ENCODE measurements at regions not wholly inside any gene's neighbourhood (a gene's known extent, or its start where the extent isn't known, plus 50 kb on each side); places are given as distances from the start of the nearest gene placed in this dataset.

DNA sequence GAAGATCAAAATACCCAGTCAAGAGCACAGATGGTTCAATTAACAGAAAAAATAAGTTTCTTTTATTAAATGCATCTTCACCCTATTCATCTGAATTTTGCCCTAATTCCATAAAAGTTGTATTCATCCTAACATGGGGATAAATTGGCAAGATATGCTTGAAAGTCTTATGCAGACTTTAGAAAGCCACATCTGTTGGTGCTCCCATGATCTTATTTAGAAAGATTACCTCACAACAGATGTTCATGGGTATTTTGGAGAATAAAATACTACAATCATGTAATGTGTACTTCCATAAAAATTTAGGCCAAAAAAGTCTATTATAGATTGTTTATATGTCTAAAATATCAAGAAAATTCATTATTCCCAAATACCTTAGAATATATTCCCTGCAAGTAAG, 510.3 kb downstream of the TECRL start:
- TF ChIP-seq POLR2AphosphoS5 (IDR thresholded peaks at IDR 0.05; ENCODE audit: low read depth, low read length) (no peak), SIN3A (IDR thresholded peaks at IDR 0.05; ENCODE audit: borderline replicate concordance, insufficient read depth, low read depth, low read length) (no peak)
- TF ChIP-seq, protein P1, sequence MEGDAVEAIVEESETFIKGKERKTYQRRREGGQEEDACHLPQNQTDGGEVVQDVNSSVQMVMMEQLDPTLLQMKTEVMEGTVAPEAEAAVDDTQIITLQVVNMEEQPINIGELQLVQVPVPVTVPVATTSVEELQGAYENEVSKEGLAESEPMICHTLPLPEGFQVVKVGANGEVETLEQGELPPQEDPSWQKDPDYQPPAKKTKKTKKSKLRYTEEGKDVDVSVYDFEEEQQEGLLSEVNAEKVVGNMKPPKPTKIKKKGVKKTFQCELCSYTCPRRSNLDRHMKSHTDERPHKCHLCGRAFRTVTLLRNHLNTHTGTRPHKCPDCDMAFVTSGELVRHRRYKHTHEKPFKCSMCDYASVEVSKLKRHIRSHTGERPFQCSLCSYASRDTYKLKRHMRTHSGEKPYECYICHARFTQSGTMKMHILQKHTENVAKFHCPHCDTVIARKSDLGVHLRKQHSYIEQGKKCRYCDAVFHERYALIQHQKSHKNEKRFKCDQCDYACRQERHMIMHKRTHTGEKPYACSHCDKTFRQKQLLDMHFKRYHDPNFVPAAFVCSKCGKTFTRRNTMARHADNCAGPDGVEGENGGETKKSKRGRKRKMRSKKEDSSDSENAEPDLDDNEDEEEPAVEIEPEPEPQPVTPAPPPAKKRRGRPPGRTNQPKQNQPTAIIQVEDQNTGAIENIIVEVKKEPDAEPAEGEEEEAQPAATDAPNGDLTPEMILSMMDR (IDR thresholded peaks at IDR 0.05): no peak
- TF ChIP-seq, protein P2, sequence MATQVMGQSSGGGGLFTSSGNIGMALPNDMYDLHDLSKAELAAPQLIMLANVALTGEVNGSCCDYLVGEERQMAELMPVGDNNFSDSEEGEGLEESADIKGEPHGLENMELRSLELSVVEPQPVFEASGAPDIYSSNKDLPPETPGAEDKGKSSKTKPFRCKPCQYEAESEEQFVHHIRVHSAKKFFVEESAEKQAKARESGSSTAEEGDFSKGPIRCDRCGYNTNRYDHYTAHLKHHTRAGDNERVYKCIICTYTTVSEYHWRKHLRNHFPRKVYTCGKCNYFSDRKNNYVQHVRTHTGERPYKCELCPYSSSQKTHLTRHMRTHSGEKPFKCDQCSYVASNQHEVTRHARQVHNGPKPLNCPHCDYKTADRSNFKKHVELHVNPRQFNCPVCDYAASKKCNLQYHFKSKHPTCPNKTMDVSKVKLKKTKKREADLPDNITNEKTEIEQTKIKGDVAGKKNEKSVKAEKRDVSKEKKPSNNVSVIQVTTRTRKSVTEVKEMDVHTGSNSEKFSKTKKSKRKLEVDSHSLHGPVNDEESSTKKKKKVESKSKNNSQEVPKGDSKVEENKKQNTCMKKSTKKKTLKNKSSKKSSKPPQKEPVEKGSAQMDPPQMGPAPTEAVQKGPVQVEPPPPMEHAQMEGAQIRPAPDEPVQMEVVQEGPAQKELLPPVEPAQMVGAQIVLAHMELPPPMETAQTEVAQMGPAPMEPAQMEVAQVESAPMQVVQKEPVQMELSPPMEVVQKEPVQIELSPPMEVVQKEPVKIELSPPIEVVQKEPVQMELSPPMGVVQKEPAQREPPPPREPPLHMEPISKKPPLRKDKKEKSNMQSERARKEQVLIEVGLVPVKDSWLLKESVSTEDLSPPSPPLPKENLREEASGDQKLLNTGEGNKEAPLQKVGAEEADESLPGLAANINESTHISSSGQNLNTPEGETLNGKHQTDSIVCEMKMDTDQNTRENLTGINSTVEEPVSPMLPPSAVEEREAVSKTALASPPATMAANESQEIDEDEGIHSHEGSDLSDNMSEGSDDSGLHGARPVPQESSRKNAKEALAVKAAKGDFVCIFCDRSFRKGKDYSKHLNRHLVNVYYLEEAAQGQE (IDR thresholded peaks at IDR 0.05; ENCODE audit: insufficient read depth in 1 of 2, low read depth in 2 of 2, low read length in 1 of 2): no peak

Data from Panc1 (cell line).